T-helper 2 cell treated with Interferon-gamma antibody and Interleukin-4, amounts not matched to agents 5 μg/mL and 100 μg/mL, for 36 hours (primary cell): ENCODE measurements at regions not wholly inside any gene's neighbourhood (a gene's known extent, or its start where the extent isn't known, plus 50 kb on each side); places are given as distances from the start of the nearest gene placed in this dataset.
A peak's percentile ranks its signal among the peaks of the same experiment; 100 is the strongest.
"Not testable (repeated sequence)": the region's sequence is repeated elsewhere in the genome, so short reads cannot be mapped to it uniquely, and the experiment has no call there.

Experiments
- DNase-seq: peaks from one replicate; pipeline ENCODE4 v3.0.0; 2021; ENCODE audit warnings: low spot score
- H3K27ac Mint-ChIP-seq: one replicate; pipeline ENCODE4 v1.8.0; 2021; ENCODE audit warnings: mild to moderate bottlenecking, mixed read lengths
- H3K27me3 Mint-ChIP-seq: one replicate; pipeline ENCODE4 v1.8.0; 2021; ENCODE audit warnings: low read depth, mixed read lengths
- H3K36me3 Mint-ChIP-seq: one replicate; pipeline ENCODE4 v1.8.0; 2021; ENCODE audit warnings: low read depth, mixed read lengths
- H3K4me1 Mint-ChIP-seq: one replicate; pipeline ENCODE4 v1.8.0; 2021; ENCODE audit warnings: low read depth, mixed read lengths
- H3K4me3 Mint-ChIP-seq: one replicate; pipeline ENCODE4 v1.8.0; 2022; ENCODE audit warnings: mild to moderate bottlenecking, moderate library complexity, mixed read lengths
- H3K9me3 Mint-ChIP-seq: one replicate; pipeline ENCODE4 v1.8.0; 2021; ENCODE audit warnings: mixed read lengths

GRCh38 chr3:35292568-35292967 lies 346.8 kb upstream of the ARPP21 start:
- H3K4me1 Mint-ChIP-seq, result peaks cover 4% of the 10 kb centered on the region
- H3K27ac Mint-ChIP-seq, result no peak overlapping the region
- DNase-seq, result no peak
- peaks cover 1% of the 10 kb centered on the region for H3K27me3 Mint-ChIP-seq
- H3K36me3 Mint-ChIP-seq, result no peaks in the 10 kb centered on the region
- peaks cover 4% of the 10 kb centered on the region for H3K9me3 Mint-ChIP-seq
- no peak overlapping the region for H3K4me3 Mint-ChIP-seq

- no peak for DNase-seq
- H3K36me3 Mint-ChIP-seq, result no peaks in the 10 kb centered on the region
- no peaks in the 10 kb centered on the region for H3K9me3 Mint-ChIP-seq
- peaks cover 4% of the 10 kb centered on the region for H3K4me1 Mint-ChIP-seq
- H3K27me3 Mint-ChIP-seq, result peaks cover 1% of the 10 kb centered on the region
- no peak overlapping the region for H3K4me3 Mint-ChIP-seq
- H3K27ac Mint-ChIP-seq, result no peak overlapping the region
Observed at GRCh38 chr3:35295906-35296305, 343.4 kb upstream of the ARPP21 start.

- Mint-ChIP-seq H3K4me3 (no peak overlapping the region), H3K27me3 (peaks cover 1% of the 10 kb centered on the region), H3K27ac (no peak overlapping the region), H3K4me1 (peaks cover 4% of the 10 kb centered on the region), H3K36me3 (no peaks in the 10 kb centered on the region), H3K9me3 (no peaks in the 10 kb centered on the region)
- peak; percentile 32 for DNase-seq
Observed at GRCh38 chr3:35296533-35296932, 342.8 kb upstream of the ARPP21 start.

- H3K4me3 Mint-ChIP-seq, H3K4me1 Mint-ChIP-seq, DNase-seq, H3K27ac Mint-ChIP-seq, H3K27me3 Mint-ChIP-seq, H3K9me3 Mint-ChIP-seq, H3K36me3 Mint-ChIP-seq: not testable (repeated sequence)
Observed at GRCh38 chr3:35296944-35297343, 342.4 kb upstream of the ARPP21 start.

- H3K4me3 Mint-ChIP-seq, result no peak overlapping the region
- H3K27ac Mint-ChIP-seq, result no peak overlapping the region
- no peaks in the 10 kb centered on the region for H3K9me3 Mint-ChIP-seq
- no peaks in the 10 kb centered on the region for H3K27me3 Mint-ChIP-seq
- H3K36me3 Mint-ChIP-seq, result no peaks in the 10 kb centered on the region
- DNase-seq, result no peak
- no peaks in the 10 kb centered on the region for H3K4me1 Mint-ChIP-seq
Observed at GRCh38 chr3:35305406-35305805, 333.9 kb upstream of the ARPP21 start.

- no peaks in the 10 kb centered on the region for H3K36me3 Mint-ChIP-seq
- no peak for DNase-seq
- H3K9me3 Mint-ChIP-seq, result no peaks in the 10 kb centered on the region
- no peaks in the 10 kb centered on the region for H3K4me1 Mint-ChIP-seq
- no peaks in the 10 kb centered on the region for H3K27me3 Mint-ChIP-seq
- H3K27ac Mint-ChIP-seq, result no peak overlapping the region
- no peak overlapping the region for H3K4me3 Mint-ChIP-seq
Observed at GRCh38 chr3:35307296-35307695, 332.0 kb upstream of the ARPP21 start.

- not testable (repeated sequence) for H3K36me3 Mint-ChIP-seq, H3K4me1 Mint-ChIP-seq, H3K27me3 Mint-ChIP-seq, H3K4me3 Mint-ChIP-seq, DNase-seq, H3K27ac Mint-ChIP-seq, H3K9me3 Mint-ChIP-seq
Observed at GRCh38 chr3:35316841-35317240, 322.5 kb upstream of the ARPP21 start.

- Mint-ChIP-seq H3K4me3 (no peak overlapping the region), H3K27me3 (no peaks in the 10 kb centered on the region), H3K36me3 (no peaks in the 10 kb centered on the region), H3K9me3 (no peaks in the 10 kb centered on the region), H3K27ac (no peak overlapping the region), H3K4me1 (no peaks in the 10 kb centered on the region)
- no peak for DNase-seq
Observed at GRCh38 chr3:35320646-35321407, 318.5 kb upstream of the ARPP21 start.

- Mint-ChIP-seq H3K4me1 (no peaks in the 10 kb centered on the region), H3K9me3 (peaks cover 5% of the 10 kb centered on the region), H3K36me3 (no peaks in the 10 kb centered on the region)
Observed at GRCh38 chr3:35322070-35322469, 317.3 kb upstream of the ARPP21 start.

GRCh38 chr3:35335703-35336102 lies 303.6 kb upstream of the ARPP21 start:
- no peaks in the 10 kb centered on the region for H3K27me3 Mint-ChIP-seq
- no peaks in the 10 kb centered on the region for H3K36me3 Mint-ChIP-seq
- H3K9me3 Mint-ChIP-seq, result peaks cover 3% of the 10 kb centered on the region
- H3K4me1 Mint-ChIP-seq, result no peaks in the 10 kb centered on the region
- no peak overlapping the region for H3K27ac Mint-ChIP-seq
- DNase-seq, result no peak
- H3K4me3 Mint-ChIP-seq, result no peak overlapping the region

More at GRCh38 chr3:35322070-35322469, 317.3 kb upstream of the ARPP21 start:
- Mint-ChIP-seq H3K27me3 (no peaks in the 10 kb centered on the region), H3K27ac (no peak overlapping the region), H3K4me3 (no peak overlapping the region)
- DNase-seq, result no peak

GRCh38 chr3:35336601-35337000 lies 302.7 kb upstream of the ARPP21 start:
- H3K27ac Mint-ChIP-seq, result no peak overlapping the region
- H3K4me1 Mint-ChIP-seq, result no peaks in the 10 kb centered on the region
- H3K27me3 Mint-ChIP-seq, result no peaks in the 10 kb centered on the region
- DNase-seq, result no peak
- H3K9me3 Mint-ChIP-seq, result peaks cover 3% of the 10 kb centered on the region
- no peak overlapping the region for H3K4me3 Mint-ChIP-seq
- no peaks in the 10 kb centered on the region for H3K36me3 Mint-ChIP-seq

GRCh38 chr3:35338186-35338585 lies 301.1 kb upstream of the ARPP21 start:
- H3K36me3 Mint-ChIP-seq, result no peaks in the 10 kb centered on the region
- H3K4me3 Mint-ChIP-seq, result no peak overlapping the region

GRCh38 chr3:35380196-35380595 lies 259.1 kb upstream of the ARPP21 start:
- Mint-ChIP-seq H3K4me1 (no peaks in the 10 kb centered on the region), H3K27me3 (no peaks in the 10 kb centered on the region), H3K27ac (no peak overlapping the region), H3K36me3 (no peaks in the 10 kb centered on the region), H3K9me3 (no peaks in the 10 kb centered on the region), H3K4me3 (no peak overlapping the region)
- no peak for DNase-seq

More at GRCh38 chr3:35338186-35338585, 301.1 kb upstream of the ARPP21 start:
- no peaks in the 10 kb centered on the region for H3K4me1 Mint-ChIP-seq
- no peak for DNase-seq
- H3K9me3 Mint-ChIP-seq, result no peaks in the 10 kb centered on the region
- no peak overlapping the region for H3K27ac Mint-ChIP-seq
- no peaks in the 10 kb centered on the region for H3K27me3 Mint-ChIP-seq

- H3K4me3 Mint-ChIP-seq, result no peak overlapping the region
- H3K4me1 Mint-ChIP-seq, result no peaks in the 10 kb centered on the region
- no peak overlapping the region for H3K27ac Mint-ChIP-seq
- no peaks in the 10 kb centered on the region for H3K27me3 Mint-ChIP-seq
- H3K9me3 Mint-ChIP-seq, result no peaks in the 10 kb centered on the region
- no peak for DNase-seq
- H3K36me3 Mint-ChIP-seq, result no peaks in the 10 kb centered on the region
Observed at GRCh38 chr3:35383216-35383615, 256.1 kb upstream of the ARPP21 start.
